Hepatocyte (in vitro differentiated cells): ENCODE measurements at regions not wholly inside any gene's neighbourhood (a gene's known extent, or its start where the extent isn't known, plus 50 kb on each side); places are given as distances from the start of the nearest gene placed in this dataset.

ENCODE experiments used
- DNase-seq: peaks from one replicate; pipeline ENCODE4 v3.0.0-alpha.2; 2016; ENCODE audit warnings: low spot score
- H2AFZ ChIP-seq: fragments of 200-600 bp; sonication (generic); 2 replicates; pipeline ENCODE4 v1.6.0; 2016; ENCODE audit warnings: antibody characterized with exemption, mild to moderate bottlenecking
- H3K27ac ChIP-seq: fragments of 200-600 bp; sonication (generic); 2 replicates; pipeline ENCODE4 v1.5.1; 2016; ENCODE audit warnings: mild to moderate bottlenecking
- H3K27me3 ChIP-seq: fragments of 200-600 bp; sonication (generic); 2 replicates; pipeline ENCODE4 v1.6.1; 2016
- H3K36me3 ChIP-seq: fragments of 200-600 bp; sonication (generic); replicated peaks from 2 replicates; pipeline ENCODE4 v1.5.1; 2016; ENCODE audit warnings: low read depth; ENCODE audit not compliant: insufficient read depth
- H3K4me1 ChIP-seq: fragments of 200-600 bp; sonication (generic); 2 replicates; pipeline ENCODE4 v1.5.1; 2016; ENCODE audit warnings: mild to moderate bottlenecking, moderate library complexity; ENCODE audit not compliant: insufficient read depth
- H3K4me2 ChIP-seq: fragments of 200-600 bp; sonication (generic); 2 replicates; pipeline ENCODE4 v1.6.0; 2016
- H3K4me3 ChIP-seq: fragments of 200-600 bp; sonication (generic); 2 replicates; pipeline ENCODE4 v1.5.1; 2016; ENCODE audit warnings: mild to moderate bottlenecking
- H3K79me2 ChIP-seq: fragments of 200-600 bp; sonication (generic); 2 replicates; pipeline ENCODE4 v1.6.0; 2017; ENCODE audit warnings: mild to moderate bottlenecking
- H3K9me2 ChIP-seq: fragments of 200-600 bp; sonication (generic); replicated peaks from 2 replicates; pipeline ENCODE4 v1.6.0; 2017; ENCODE audit warnings: mild to moderate bottlenecking; ENCODE audit not compliant: insufficient read depth
- H3K9me3 ChIP-seq: fragments of 200-600 bp; sonication (generic); 2 replicates; pipeline ENCODE4 v1.5.1; 2016; ENCODE audit warnings: low read depth, mild to moderate bottlenecking
- H4K20me1 ChIP-seq: fragments of 200-600 bp; sonication (generic); 2 replicates; pipeline ENCODE4 v1.6.0; 2016; ENCODE audit warnings: mild to moderate bottlenecking; ENCODE audit not compliant: insufficient read depth, poor library complexity, severe bottlenecking
- EZH2 ChIP-seq: fragments of 200-600 bp; sonication (generic); IDR thresholded peaks from 2 replicates; pipeline ENCODE4 v1.6.1; 2016; ENCODE audit warnings: antibody characterized with exemption, mild to moderate bottlenecking, borderline replicate concordance
- EZH2phosphoT487 ChIP-seq: fragments of 200-600 bp; sonication (generic); IDR thresholded peaks from one replicate; pipeline ENCODE4 v1.6.1; 2018; ENCODE audit warnings: antibody characterized with exemption, mild to moderate bottlenecking, low read depth, moderate library complexity; ENCODE audit not compliant: unreplicated experiment, severe bottlenecking
- WGBS: methylation state at CpG from one replicate; pipeline ENCODE4 v1.1.6; 2016; ENCODE audit warnings: low lambda C conversion rate; ENCODE audit errors: missing lambda C conversion rate; 5-methylcytosine and 5-hydroxymethylcytosine counted together
- TF ChIP-seq, protein P1 (sequence below): fragments of 200-600 bp; sonication (generic); IDR thresholded peaks from 2 replicates; pipeline ENCODE4 v1.5.1; 2016; ENCODE audit warnings: antibody characterized with exemption, mild to moderate bottlenecking; ENCODE audit not compliant: poor library complexity

DNA sequence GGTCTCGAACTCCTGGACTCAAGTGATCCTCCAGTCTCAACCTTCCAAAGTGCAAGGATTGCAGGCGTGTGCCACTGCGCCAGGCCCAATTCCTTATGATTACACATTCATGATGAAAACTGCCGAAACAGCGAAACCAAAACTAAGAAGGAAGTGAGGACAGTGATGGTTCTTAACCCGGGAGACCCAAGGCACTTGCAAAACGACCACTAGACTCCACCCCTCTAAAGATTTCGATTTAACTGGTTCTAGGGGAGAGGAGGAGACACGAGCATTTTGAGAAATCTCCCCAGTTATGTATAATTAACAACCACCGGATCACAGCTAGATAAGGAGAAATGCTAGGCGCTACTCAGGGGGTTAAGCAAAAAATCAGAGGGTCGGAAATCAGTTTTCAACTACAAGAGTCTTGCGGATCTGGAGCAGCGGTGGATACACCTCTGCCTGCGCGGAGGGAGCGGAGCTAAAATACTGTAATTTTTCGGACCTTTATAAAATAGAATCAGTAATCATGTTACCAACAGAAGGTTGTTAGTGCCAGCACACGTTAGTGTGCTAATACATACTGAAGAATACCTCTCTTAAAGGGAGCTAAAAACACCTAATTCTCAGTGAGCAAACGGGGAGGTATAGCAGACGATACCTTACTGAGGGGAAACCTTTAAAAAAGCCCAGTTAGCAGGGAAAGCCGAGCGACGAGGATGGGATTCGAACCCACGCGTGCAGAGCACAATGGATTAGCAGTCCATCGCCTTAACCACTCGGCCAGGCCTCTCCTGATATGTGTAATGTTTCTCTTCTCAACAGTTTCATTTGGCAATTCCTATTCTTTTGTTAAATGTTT is 60.0 kb upstream of the BTN3A2 start:
- peak overlapping the region; percentile 86 for H2AFZ ChIP-seq
- TF ChIP-seq EZH2phosphoT487 (no peak), EZH2 (no peak)

DNA sequence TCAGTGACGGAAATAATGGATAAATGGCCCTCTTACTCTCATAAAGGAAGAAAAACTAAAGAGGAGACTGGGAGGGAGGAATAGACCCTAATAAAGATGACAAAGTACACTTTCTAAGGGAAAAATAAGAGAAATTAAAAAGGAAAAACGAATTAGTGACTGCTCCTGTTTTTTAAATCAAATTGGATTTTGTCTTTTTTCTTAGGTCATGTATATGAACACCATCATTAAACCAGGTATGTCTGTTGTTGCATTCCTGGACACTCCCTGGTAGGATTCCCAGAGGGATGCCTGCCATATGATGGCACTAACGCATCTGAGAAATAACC is 59.4 kb upstream of the BTN3A2 start:
- H3K4me1 ChIP-seq, result peaks cover 5% of the 10 kb centered on the region
- peak overlapping the region; percentile 84 for H3K27ac ChIP-seq
- DNase-seq, result no peak
- WGBS, result 69% methylated on average over 3 of the region's 3 CpGs
- H3K4me2 ChIP-seq, result peak overlapping the region; percentile 75
- H3K4me3 ChIP-seq, result no peak overlapping the region
- H3K27me3 ChIP-seq, result no peaks in the 10 kb centered on the region
- no peaks in the 10 kb centered on the region for H3K36me3 ChIP-seq
- H2AFZ ChIP-seq, result peak overlapping the region; percentile 17
- no peaks in the 10 kb centered on the region for H3K9me3 ChIP-seq
- no peaks in the 10 kb centered on the region for H4K20me1 ChIP-seq
- H3K9me2 ChIP-seq, result no peaks in the 10 kb centered on the region
- TF ChIP-seq EZH2phosphoT487 (no peak), EZH2 (no peak)
- TF ChIP-seq, protein P1, sequence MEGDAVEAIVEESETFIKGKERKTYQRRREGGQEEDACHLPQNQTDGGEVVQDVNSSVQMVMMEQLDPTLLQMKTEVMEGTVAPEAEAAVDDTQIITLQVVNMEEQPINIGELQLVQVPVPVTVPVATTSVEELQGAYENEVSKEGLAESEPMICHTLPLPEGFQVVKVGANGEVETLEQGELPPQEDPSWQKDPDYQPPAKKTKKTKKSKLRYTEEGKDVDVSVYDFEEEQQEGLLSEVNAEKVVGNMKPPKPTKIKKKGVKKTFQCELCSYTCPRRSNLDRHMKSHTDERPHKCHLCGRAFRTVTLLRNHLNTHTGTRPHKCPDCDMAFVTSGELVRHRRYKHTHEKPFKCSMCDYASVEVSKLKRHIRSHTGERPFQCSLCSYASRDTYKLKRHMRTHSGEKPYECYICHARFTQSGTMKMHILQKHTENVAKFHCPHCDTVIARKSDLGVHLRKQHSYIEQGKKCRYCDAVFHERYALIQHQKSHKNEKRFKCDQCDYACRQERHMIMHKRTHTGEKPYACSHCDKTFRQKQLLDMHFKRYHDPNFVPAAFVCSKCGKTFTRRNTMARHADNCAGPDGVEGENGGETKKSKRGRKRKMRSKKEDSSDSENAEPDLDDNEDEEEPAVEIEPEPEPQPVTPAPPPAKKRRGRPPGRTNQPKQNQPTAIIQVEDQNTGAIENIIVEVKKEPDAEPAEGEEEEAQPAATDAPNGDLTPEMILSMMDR, result no peak
- H3K79me2 ChIP-seq, result no peaks in the 10 kb centered on the region

More for the DNA sequence above, 60.0 kb upstream of the BTN3A2 start:
- Histone ChIP-seq H3K4me1 (peaks cover 1% of the 10 kb centered on the region), H3K36me3 (no peaks in the 10 kb centered on the region), H3K27me3 (no peaks in the 10 kb centered on the region), H3K4me3 (peak overlapping the region; percentile 46), H4K20me1 (no peaks in the 10 kb centered on the region), H3K9me3 (no peaks in the 10 kb centered on the region), H3K27ac (peak overlapping the region; percentile 84), H3K79me2 (no peaks in the 10 kb centered on the region), H3K4me2 (peak overlapping the region; percentile 75), H3K9me2 (no peaks in the 10 kb centered on the region)
- WGBS, result 9% methylated on average over 29 of the region's 29 CpGs
- DNase-seq, result peak; percentile 75

DNA sequence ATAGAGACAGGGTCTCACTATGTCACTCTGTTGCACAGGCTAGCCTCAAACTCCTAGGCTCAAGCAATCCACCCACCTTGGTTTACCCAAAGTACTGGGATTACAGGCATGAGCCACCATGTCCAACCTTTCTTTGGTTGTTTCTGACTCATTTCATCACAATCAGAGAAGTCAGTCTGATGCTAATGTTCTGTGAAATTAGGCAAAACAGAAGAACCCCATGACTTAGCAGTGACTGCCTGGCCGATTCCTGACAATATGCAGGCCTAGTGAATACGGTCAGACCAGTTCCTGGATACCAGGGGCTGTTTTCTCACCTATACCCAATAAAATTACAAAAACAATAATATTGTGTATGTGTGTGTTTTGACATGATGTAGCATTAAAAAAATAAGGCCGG is 58.8 kb upstream of the BTN3A2 start:
- no peak for DNase-seq
- Histone ChIP-seq H3K27ac (no peak overlapping the region), H4K20me1 (no peaks in the 10 kb centered on the region), H3K4me1 (peaks cover 5% of the 10 kb centered on the region), H3K36me3 (no peaks in the 10 kb centered on the region), H3K79me2 (no peaks in the 10 kb centered on the region), H3K4me2 (no peak overlapping the region), H3K27me3 (no peaks in the 10 kb centered on the region), H3K9me2 (no peaks in the 10 kb centered on the region), H3K9me3 (no peaks in the 10 kb centered on the region), H3K4me3 (no peak overlapping the region), H2AFZ (no peak overlapping the region)
- WGBS, result 90% methylated on average over 3 of the region's 3 CpGs
- no peak for TF ChIP-seq EZH2
- no peak for TF ChIP-seq EZH2phosphoT487

DNA sequence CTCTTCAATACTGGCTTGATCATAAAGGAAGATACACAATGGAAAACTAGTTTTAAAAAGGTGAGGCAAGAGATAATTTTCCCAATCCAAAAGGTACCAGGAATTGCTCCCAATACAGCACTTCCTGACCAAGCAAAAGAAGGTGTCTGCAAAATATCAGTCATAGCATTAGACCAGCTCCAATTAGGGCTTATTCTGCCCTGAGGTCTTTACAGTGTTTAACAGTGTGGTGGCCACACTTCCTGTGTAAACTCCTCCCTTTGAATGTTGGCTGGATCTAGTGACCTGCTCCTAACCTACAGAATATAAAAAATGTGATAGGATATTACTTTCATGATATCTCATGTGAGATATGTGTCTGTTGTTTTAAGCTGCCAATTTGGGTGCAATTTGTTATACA is 57.1 kb upstream of the BTN3A2 start:
- Histone ChIP-seq H2AFZ (no peak overlapping the region), H3K4me1 (peaks cover 5% of the 10 kb centered on the region), H3K4me2 (no peak overlapping the region), H3K9me2 (no peaks in the 10 kb centered on the region), H3K4me3 (no peak overlapping the region), H3K79me2 (no peaks in the 10 kb centered on the region), H3K27ac (no peak overlapping the region), H3K36me3 (no peaks in the 10 kb centered on the region), H3K9me3 (no peaks in the 10 kb centered on the region), H4K20me1 (no peaks in the 10 kb centered on the region), H3K27me3 (no peaks in the 10 kb centered on the region)
- TF ChIP-seq EZH2 (no peak), EZH2phosphoT487 (no peak)
- TF ChIP-seq, protein P1, result no peak
- DNase-seq, result no peak
